GM21515 (cell line): ENCODE measurements at regions not wholly inside any gene's neighbourhood (a gene's known extent, or its start where the extent isn't known, plus 50 kb on each side); places are given as distances from the start of the nearest gene placed in this dataset.

ENCODE experiments used
- ATAC-seq: cut with Tn5 transposase; IDR thresholded peaks from one replicate; pipeline ENCODE4 v1.9.1; 2021; ENCODE audit not compliant: unreplicated experiment

DNA sequence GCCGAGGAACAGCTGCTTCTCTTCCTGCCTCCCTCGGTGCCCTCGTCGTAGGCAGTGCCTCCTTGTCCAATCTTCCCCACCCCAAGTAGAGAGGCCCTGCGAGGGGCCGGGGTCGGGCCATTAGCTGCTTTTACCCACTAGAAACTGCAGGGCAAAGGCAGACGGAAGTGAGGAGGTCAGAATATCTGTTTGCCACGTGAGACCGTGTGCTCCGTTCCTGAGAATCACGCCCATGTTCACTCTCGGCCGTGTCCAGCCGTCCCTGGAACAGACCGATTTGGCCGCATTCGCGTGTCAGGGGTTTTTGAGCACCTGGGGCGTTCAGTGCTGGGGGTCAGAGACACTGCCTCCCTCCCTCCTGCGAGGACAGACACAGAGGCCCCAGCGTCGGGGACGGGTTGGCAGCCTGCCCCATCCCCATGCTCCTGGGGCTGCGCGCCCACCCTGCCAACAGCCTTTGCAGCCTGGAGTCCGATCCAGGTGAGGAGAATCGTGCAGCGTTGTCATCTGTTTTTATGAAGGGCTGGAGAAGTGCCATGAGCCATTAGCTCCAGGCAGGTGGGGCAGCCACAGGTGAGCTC, 982.2 kb downstream of the BRD1 start:
- no peak for ATAC-seq

- no peak for ATAC-seq
Observed at GRCh38 chr22:48844056-48844675, 983.5 kb downstream of the BRD1 start.

GRCh38 chr22:48843640-48844039, 984.0 kb downstream of the BRD1 start:
- no peak for ATAC-seq

DNA sequence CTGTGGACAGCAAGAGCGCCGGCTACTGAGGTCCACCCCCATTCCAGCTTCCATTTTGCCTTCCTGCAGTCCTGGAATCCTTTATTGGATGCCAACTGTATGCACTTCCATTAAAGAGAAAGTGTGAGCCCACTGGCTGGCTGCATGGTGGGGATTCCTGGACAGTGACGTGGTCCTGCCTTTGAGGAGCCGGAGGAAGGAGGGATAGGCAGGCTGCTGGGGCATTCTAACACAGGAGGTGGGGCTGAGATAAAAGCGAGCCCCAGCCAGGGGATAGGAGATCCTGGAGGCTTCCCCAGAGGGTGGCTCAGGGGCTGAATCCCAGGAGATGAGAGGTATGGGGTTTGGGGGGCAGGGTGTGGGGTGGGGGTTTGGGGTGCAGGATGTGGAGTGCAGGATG, 984.7 kb downstream of the BRD1 start:
- no peak for ATAC-seq

DNA sequence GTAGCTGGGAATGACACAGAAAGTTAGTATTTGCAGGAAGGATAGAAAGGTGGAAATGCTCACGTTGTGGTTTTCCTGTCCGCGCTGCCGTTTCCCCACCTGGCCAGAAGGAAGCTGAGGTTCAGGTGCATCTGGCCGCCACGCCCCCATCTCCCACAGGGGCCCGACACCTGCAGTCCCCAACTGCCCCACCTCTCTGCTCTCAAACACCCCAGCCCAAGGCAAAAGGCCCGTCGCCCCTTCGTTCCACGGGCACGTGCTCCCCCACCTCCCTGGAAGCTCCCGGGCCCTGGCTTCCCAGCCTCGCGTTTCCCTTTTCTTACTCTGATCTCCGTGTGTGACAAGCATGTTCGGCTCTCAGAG, 985.1 kb downstream of the BRD1 start:
- ATAC-seq: no peak

GRCh38 chr22:48841881-48842582, 985.6 kb downstream of the BRD1 start:
- no peak for ATAC-seq

- ATAC-seq: no peak
Observed at GRCh38 chr22:48840112-48840949, 987.3 kb downstream of the BRD1 start.

- ATAC-seq: no peak
Observed at GRCh38 chr22:48838846-48839730, 988.6 kb downstream of the BRD1 start.

GRCh38 chr22:48838376-48838775, 989.3 kb downstream of the BRD1 start:
- ATAC-seq: no peak

- ATAC-seq: no peak
Observed at GRCh38 chr22:48837341-48837935, 990.2 kb downstream of the BRD1 start.

DNA sequence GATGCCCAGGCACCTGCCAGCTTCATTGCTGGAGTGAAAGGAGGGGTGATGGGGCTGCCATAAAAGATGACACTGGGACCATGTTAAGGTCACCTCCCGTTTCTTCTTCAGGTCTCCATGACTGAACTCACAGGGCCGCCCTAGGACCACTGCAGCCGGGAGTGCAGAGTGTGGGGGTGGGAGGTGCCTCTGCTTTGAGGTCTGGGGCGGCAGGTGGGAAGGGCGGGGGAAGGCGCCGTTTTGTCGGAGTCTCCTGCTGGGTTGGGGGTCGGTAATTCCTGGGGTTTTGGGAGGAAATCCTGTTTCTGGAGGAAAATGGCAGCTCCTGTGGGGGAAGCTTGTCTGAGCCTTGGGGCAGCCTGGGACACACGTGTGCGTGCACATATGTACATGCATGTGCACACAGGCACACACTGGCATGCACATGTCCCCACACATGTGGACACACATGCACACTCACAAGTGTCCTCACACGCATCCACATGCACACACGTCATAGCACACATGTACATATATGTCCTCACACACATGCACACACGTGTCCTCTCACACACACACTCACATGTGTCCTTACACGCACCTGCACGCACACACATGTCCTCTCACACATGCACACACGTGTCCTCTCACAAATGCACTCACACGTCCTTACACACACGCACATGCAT, 990.9 kb downstream of the BRD1 start:
- no peak for ATAC-seq

DNA sequence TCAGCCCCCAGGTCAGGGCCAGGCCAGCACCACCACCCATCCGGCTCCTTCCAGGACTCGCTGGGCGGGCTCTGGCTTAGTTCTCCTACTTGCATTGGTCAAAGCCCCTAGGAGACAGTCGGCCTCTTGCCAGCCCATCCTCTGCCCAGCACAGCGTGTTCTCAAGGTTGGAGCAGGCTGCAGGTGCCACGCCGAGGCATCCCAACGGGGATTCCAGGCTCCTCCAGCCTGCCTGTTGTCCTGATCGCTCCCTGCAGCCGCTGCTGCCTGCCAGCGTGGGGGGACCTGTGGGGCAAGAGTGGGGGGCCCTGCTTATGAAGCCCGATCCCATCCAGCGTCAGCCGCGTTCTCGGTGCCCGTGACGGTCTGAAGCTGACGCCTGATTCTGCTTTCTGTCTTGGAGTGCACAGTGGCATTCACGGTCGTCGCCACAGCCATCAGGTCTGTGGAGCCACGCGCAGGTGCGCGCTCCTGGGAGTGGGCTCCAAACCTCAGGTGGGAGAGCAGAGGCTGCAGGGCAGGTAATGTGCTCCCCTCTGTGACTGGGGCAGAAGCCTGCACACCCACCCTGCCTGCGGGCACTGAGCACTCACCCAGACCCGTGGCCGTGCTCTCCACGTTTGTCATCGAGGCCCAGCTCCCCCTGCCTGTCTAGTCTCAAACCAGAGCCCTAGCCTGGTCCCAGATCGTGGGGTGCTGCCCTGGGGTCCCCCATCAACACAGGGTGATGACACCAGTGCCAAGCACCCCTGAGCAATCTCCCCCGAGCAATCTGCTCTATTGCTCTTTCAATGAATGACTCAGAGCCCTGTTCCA, 991.6 kb downstream of the BRD1 start:
- ATAC-seq: no peak

GRCh38 chr22:48835364-48835763, 992.3 kb downstream of the BRD1 start:
- ATAC-seq: no peak

- ATAC-seq: no peak
Observed at GRCh38 chr22:48834404-48834803, 993.3 kb downstream of the BRD1 start.

GRCh38 chr22:48832592-48832991, 995.1 kb downstream of the BRD1 start:
- ATAC-seq: no peak

- ATAC-seq: no peak
Observed at GRCh38 chr22:48829908-48830307, 997.8 kb downstream of the BRD1 start.

GRCh38 chr22:48828688-48829087, 999.0 kb downstream of the BRD1 start:
- ATAC-seq: no peak

GRCh38 chr22:48827904-48828555, 999.6 kb downstream of the BRD1 start:
- no peak for ATAC-seq
